Transverse colon (tissue), 4 donors: ENCODE measurements at regions not wholly inside any gene's neighbourhood (a gene's known extent, or its start where the extent isn't known, plus 50 kb on each side); places are given as distances from the start of the nearest gene placed in this dataset.

Experiments
- DNase-seq: peaks from one replicate; pipeline ENCODE4 v3.0.0-alpha.2; 2019
- H3K27ac ChIP-seq, 4 donors: fragments of 200-600 bp; sonication (generic); 2 replicates each; pipeline ENCODE4 v1.5.1; 2016 to 2018; ENCODE audit warnings: inconsistent platforms in 4 of 4
- H3K27me3 ChIP-seq: fragments of 200-600 bp; sonication (generic); 2 replicates; pipeline ENCODE4 v1.5.1; 2017; ENCODE audit warnings: inconsistent platforms
- H3K36me3 ChIP-seq, 4 donors: fragments of 200-600 bp; sonication (generic); 2 replicates each; pipeline ENCODE4 v1.5.1; 2017 to 2019; ENCODE audit warnings: inconsistent platforms in 4 of 4
- H3K4me1 ChIP-seq, 4 donors: fragments of 200-600 bp; sonication (generic); 2 replicates each; pipeline ENCODE4 v1.5.1; 2017 to 2020; ENCODE audit warnings: inconsistent platforms in 4 of 4
- H3K4me3 ChIP-seq, 4 donors: fragments of 200-600 bp; sonication (generic); 1 replicate in 1 of 4; 2 replicates in 3 of 4; pipeline versions ENCODE4 v1.5.1 to v1.6.1; 2017 to 2019; ENCODE audit warnings: inconsistent platforms in 4 of 4
- H3K9me3 ChIP-seq, 2 donors: fragments of 200-600 bp; sonication (generic); 2 replicates each; pipeline ENCODE4 v1.5.1; 2017 to 2019; ENCODE audit warnings: inconsistent platforms in 2 of 2
- EP300 ChIP-seq: sonication (generic); formaldehyde crosslinking; IDR thresholded peaks from one replicate; pipeline ENCODE4 v1.6.1; 2017; ENCODE audit warnings: antibody characterized with exemption, low read depth
- POLR2A ChIP-seq: fragments of 450-650 bp; IDR thresholded peaks from one replicate; pipeline ENCODE4 v1.6.1; 2016; ENCODE audit warnings: antibody characterized with exemption, mild to moderate bottlenecking, moderate library complexity
- POLR2AphosphoS5 ChIP-seq, 3 donors: sonication (generic); formaldehyde crosslinking; IDR thresholded peaks; one replicate each; pipeline ENCODE4 v1.6.1; 2016; ENCODE audit warnings: antibody characterized with exemption in 3 of 3
- WGBS, 2 donors: methylation state at CpG; one replicate each; pipeline ENCODE4 v1.1.5; 2018; ENCODE audit warnings: low coverage in 1 of 2; 5-methylcytosine and 5-hydroxymethylcytosine counted together
- in situ Hi-C, 4 donors: fragments of 200-750 bp; cut with MboI; loops; one replicate each; pipeline versions ENCODE4 v1.15.0 to v1.15.1; 2017; ENCODE audit warnings: low sequenced_read_pairs in 3 of 4, low pct_ligation_motif_present in 1 of 4, low pct_unique_long_range_greater_than_20kb in 1 of 4
- intact Hi-C: fragments of 100-400 bp; cut with DNase I; formaldehyde crosslinking; loops from one replicate; pipeline ENCODE4 v1.15.1; 2023; ENCODE audit warnings: low total_unique reads
- TF ChIP-seq, protein P1 (sequence below), 5 experiments: fragments of 200-600 bp in 3 of 5; fragments of 450-650 bp in 2 of 5; sonication (generic) in 3 of 5; IDR thresholded peaks; 1 replicate in 2 of 5; 2 replicates in 3 of 5; pipeline ENCODE4 v1.5.1; 2016 to 2017; ENCODE audit warnings: antibody characterized with exemption in 5 of 5, inconsistent platforms in 3 of 5, mild to moderate bottlenecking in 2 of 5, moderate library complexity in 1 of 5

DNA sequence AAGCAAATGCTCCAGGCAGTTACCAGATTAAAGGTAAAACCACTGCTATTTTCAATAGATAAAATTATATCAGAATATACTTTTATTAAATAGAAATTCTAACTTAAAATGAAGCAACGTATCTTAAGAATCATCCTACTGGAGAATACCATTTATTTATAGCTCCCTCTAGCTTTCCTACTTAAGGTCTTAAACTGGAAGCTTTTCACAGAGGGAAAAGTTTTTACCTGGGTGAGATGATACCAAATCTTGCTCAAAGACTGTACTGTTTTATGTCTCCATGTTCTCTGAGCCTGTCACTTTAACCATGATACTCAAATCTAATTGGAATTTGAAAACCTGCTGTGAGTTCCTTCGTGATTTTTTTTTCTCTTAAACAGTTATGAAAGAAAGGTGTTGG lies 291.8 kb downstream of the AASDHPPT start:
- intact Hi-C loops (no loop called here), in situ Hi-C loops (no loop called here)
- H3K9me3 ChIP-seq: peaks cover 0 to 5% of the 10 kb centered on the region in 2 donors
- H3K4me1 ChIP-seq: no peaks in the 10 kb centered on the region
- H3K27ac ChIP-seq: no peak overlapping the region
- H3K27me3 ChIP-seq: no peaks in the 10 kb centered on the region
- H3K4me3 ChIP-seq: no peak overlapping the region
- TF ChIP-seq, protein P1, sequence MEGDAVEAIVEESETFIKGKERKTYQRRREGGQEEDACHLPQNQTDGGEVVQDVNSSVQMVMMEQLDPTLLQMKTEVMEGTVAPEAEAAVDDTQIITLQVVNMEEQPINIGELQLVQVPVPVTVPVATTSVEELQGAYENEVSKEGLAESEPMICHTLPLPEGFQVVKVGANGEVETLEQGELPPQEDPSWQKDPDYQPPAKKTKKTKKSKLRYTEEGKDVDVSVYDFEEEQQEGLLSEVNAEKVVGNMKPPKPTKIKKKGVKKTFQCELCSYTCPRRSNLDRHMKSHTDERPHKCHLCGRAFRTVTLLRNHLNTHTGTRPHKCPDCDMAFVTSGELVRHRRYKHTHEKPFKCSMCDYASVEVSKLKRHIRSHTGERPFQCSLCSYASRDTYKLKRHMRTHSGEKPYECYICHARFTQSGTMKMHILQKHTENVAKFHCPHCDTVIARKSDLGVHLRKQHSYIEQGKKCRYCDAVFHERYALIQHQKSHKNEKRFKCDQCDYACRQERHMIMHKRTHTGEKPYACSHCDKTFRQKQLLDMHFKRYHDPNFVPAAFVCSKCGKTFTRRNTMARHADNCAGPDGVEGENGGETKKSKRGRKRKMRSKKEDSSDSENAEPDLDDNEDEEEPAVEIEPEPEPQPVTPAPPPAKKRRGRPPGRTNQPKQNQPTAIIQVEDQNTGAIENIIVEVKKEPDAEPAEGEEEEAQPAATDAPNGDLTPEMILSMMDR (IDR thresholded peaks at IDR 0.05): no peak
- TF ChIP-seq POLR2AphosphoS5 (IDR thresholded peaks at IDR 0.05) (no peak), EP300 (no peak), POLR2A (no peak)
- WGBS, 2 donors: 29 to 41% methylated on average over 2 of the region's 2 CpGs
- no peak for DNase-seq
- H3K36me3 ChIP-seq: no peaks in the 10 kb centered on the region

DNA sequence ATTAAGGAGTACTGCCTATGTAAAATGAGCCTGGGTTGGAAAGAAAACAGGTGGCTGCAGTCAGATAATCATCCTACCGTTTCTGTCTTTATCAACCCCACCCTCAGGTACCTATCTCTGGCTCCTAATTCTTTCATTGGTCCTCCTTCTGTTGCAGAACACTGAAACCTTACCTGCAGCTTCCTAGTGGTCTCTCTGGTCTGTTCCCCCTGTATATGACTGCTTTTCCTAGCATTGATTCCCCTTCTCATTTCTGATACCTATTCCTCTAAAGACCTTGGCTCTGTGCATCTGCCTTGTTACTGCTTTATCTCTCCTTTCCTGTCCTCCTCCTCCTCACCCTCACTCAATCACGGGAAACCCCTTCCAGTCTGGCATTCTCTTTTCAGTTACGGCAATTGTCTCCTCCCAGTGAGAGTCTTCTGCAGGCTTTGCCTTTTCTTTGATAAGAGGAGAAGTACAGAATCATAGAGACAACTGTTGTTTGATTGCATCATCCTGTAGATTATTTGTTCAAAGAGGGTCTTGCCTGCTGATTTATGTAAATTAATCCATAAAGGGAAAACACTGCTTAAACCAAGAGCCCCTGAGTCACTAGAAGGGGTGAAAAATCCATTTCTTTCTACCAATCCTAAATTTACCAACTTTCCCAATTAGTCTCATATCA lies 301.2 kb downstream of the AASDHPPT start:
- DNase-seq: no peak
- H3K27ac ChIP-seq: no peak overlapping the region
- no peaks in the 10 kb centered on the region for H3K27me3 ChIP-seq
- in situ Hi-C loops: no loop called here
- 56 to 71% methylated on average over 3 of the region's 3 CpGs for WGBS, 2 donors
- no peaks in the 10 kb centered on the region for H3K4me1 ChIP-seq
- no peak overlapping the region for H3K4me3 ChIP-seq
- no peaks in the 10 kb centered on the region for H3K36me3 ChIP-seq
- no peak for TF ChIP-seq POLR2AphosphoS5 (IDR thresholded peaks at IDR 0.05)
- TF ChIP-seq, protein P1 (IDR thresholded peaks at IDR 0.05): no peak
- TF ChIP-seq EP300: no peak
- no peak for TF ChIP-seq POLR2A
- intact Hi-C loops: no loop called here
- no peaks in the 10 kb centered on the region for H3K9me3 ChIP-seq

DNA sequence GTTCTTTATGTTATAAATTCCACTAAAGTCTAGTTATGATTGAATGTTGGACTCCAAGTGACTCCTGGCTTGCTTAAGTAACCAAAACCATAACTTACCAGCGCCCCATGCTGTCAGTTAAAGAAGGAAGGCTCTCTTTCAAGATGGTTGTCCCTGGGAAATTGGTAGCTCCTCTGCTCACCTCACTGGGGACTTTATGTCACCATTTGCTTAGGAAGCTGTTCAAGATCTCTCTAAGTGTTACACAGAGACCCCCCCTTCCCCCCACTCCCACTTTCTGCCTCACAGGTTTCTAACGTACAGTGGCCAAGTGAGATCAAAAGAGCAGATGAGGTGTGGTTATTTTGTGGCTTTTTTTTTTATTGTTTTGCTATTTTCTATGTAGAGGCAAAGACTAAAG lies 301.8 kb downstream of the AASDHPPT start:
- DNase-seq: no peak
- H3K27ac ChIP-seq: no peak overlapping the region
- H3K4me1 ChIP-seq: no peaks in the 10 kb centered on the region
- no peaks in the 10 kb centered on the region for H3K36me3 ChIP-seq
- H3K4me3 ChIP-seq: no peak overlapping the region
- 59% methylated on average over 2 of the region's 2 CpGs; no CpG with 5 or more reads in 1 of the 2 donors for WGBS, 2 donors
- TF ChIP-seq, protein P1 (IDR thresholded peaks at IDR 0.05): no peak
- TF ChIP-seq POLR2AphosphoS5 (IDR thresholded peaks at IDR 0.05): no peak
- no peak for TF ChIP-seq POLR2A
- no peak for TF ChIP-seq EP300
- in situ Hi-C loops (no loop called here), intact Hi-C loops (no loop called here)
- no peaks in the 10 kb centered on the region for H3K27me3 ChIP-seq
- no peaks in the 10 kb centered on the region for H3K9me3 ChIP-seq

DNA sequence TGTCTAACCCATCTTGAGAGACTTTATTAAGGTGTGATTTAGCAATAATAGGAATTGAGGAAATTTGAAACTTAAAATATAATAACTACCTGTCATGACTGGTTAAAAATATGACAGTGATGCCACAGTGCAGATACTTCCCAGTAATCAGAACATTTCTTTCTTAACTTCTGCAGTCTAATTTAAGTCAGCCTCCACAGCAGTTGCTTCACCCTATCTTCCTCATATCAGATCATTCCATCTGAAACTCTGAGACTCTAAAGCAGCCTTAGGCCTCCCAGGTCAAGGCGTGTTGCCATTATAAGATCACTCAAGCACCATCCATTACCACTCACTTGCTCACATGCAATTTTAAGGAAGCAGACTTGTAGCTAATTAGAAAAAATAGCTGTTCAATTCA lies 302.2 kb downstream of the AASDHPPT start:
- 73 to 80% methylated on average over 1 of the region's 1 CpG for WGBS, 2 donors
- no peak for TF ChIP-seq EP300
- intact Hi-C loops (no loop called here), in situ Hi-C loops (no loop called here)
- Histone ChIP-seq H3K36me3 (no peaks in the 10 kb centered on the region), H3K4me1 (no peaks in the 10 kb centered on the region), H3K27me3 (no peaks in the 10 kb centered on the region), H3K9me3 (no peaks in the 10 kb centered on the region), H3K4me3 (no peak overlapping the region), H3K27ac (no peak overlapping the region)
- DNase-seq: no peak

DNA sequence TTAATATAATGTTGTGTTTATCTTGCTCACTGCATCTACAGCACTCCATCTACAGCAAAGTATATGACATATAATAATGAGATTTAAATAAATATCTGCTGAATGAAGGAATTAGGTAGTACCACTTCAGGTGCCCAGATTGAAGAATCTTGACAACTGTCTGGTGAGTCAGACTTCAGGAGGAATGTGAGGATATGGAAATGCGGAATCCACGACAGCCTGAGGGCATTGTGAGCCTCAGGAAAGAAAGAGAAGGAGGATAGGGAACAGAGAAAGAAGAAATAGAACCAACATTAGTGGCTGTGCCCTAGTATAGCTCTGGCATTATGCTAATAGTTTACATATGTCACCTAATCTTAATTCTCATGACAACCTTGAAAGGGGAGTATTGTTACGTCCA lies 304.4 kb downstream of the AASDHPPT start:
- Histone ChIP-seq H3K4me1 (no peaks in the 10 kb centered on the region), H3K9me3 (no peaks in the 10 kb centered on the region), H3K27me3 (no peaks in the 10 kb centered on the region), H3K27ac (no peak overlapping the region), H3K36me3 (no peaks in the 10 kb centered on the region), H3K4me3 (no peak overlapping the region)
- in situ Hi-C loops: no loop called here
- DNase-seq: no peak
- TF ChIP-seq POLR2AphosphoS5 (IDR thresholded peaks at IDR 0.05) (no peak), POLR2A (no peak), EP300 (no peak)
- TF ChIP-seq, protein P1 (IDR thresholded peaks at IDR 0.05): no peak
- intact Hi-C loops: no loop called here
- WGBS, 2 donors: 78 to 82% methylated on average over 3 of the region's 3 CpGs
